Mucosa of rectum (tissue), 2 donors: ENCODE measurements at regions not wholly inside any gene's neighbourhood (a gene's known extent, or its start where the extent isn't known, plus 50 kb on each side); places are given as distances from the start of the nearest gene placed in this dataset.
"Not testable (repeated sequence)": the region's sequence is repeated elsewhere in the genome, so short reads cannot be mapped to it uniquely, and the experiment has no call there.

ENCODE experiments used
- H3K27ac ChIP-seq, 2 donors: one replicate each; pipeline ENCODE4 v1.7.0; 2013; ENCODE audit warnings: inconsistent platforms in 2 of 2, low read depth in 2 of 2, low read length in 2 of 2
- H3K27me3 ChIP-seq, 2 donors: one replicate each; pipeline ENCODE4 v1.7.0; 2013; ENCODE audit warnings: low read length in 2 of 2; ENCODE audit not compliant: control insufficient read depth in 2 of 2, insufficient read depth in 2 of 2
- H3K36me3 ChIP-seq, 2 donors: one replicate each; pipeline ENCODE4 v1.7.0; 2013; ENCODE audit warnings: low read length in 2 of 2; ENCODE audit not compliant: control insufficient read depth in 2 of 2, insufficient read depth in 2 of 2
- H3K4me1 ChIP-seq, 2 donors: one replicate each; pipeline ENCODE4 v1.7.0; 2013; ENCODE audit warnings: low read length in 2 of 2, mild to moderate bottlenecking in 1 of 2; ENCODE audit not compliant: control insufficient read depth in 2 of 2, insufficient read depth in 2 of 2
- H3K4me3 ChIP-seq, 2 donors: one replicate each; pipeline ENCODE4 v1.7.0; 2013; ENCODE audit warnings: low read length in 2 of 2
- H3K9ac ChIP-seq, 2 donors: one replicate each; pipeline ENCODE4 v1.7.0; 2013; ENCODE audit warnings: low read length in 2 of 2, low read depth in 1 of 2, mild to moderate bottlenecking in 1 of 2
- H3K9me3 ChIP-seq, 2 donors: one replicate each; pipeline ENCODE4 v1.7.0; 2013; ENCODE audit warnings: low read length in 2 of 2; ENCODE audit not compliant: control insufficient read depth in 2 of 2
- donor health status: healthy.
- donor health status: Normal muscosa, but diverticular disease.

- H3K27ac ChIP-seq, H3K4me1 ChIP-seq, H3K4me3 ChIP-seq, H3K9ac ChIP-seq, H3K9me3 ChIP-seq, H3K36me3 ChIP-seq, H3K27me3 ChIP-seq: not testable (repeated sequence)
Measured at GRCh38 chr2:19089476-19089875, 268.9 kb downstream of the OSR1 start.

GRCh38 chr2:19086231-19086651 lies 272.2 kb downstream of the OSR1 start:
- Histone ChIP-seq H3K27me3 (no peaks in the 10 kb centered on the region), H3K36me3 (no peaks in the 10 kb centered on the region), H3K27ac (no peak overlapping the region), H3K4me1 (no peaks in the 10 kb centered on the region), H3K9me3 (no peaks in the 10 kb centered on the region), H3K9ac (no peak overlapping the region), H3K4me3 (no peak overlapping the region)

- Histone ChIP-seq H3K9ac (no peak overlapping the region), H3K9me3 (no peaks in the 10 kb centered on the region), H3K4me3 (no peak overlapping the region), H3K4me1 (no peaks in the 10 kb centered on the region), H3K36me3 (no peaks in the 10 kb centered on the region), H3K27ac (no peak overlapping the region), H3K27me3 (no peaks in the 10 kb centered on the region)
Measured at GRCh38 chr2:19078709-19079108, 279.7 kb downstream of the OSR1 start.

GRCh38 chr2:19073522-19073921 lies 284.9 kb downstream of the OSR1 start:
- no peaks in the 10 kb centered on the region for H3K9me3 ChIP-seq
- H3K27ac ChIP-seq: no peak overlapping the region
- no peak overlapping the region for H3K4me3 ChIP-seq
- no peaks in the 10 kb centered on the region for H3K4me1 ChIP-seq
- no peaks in the 10 kb centered on the region for H3K36me3 ChIP-seq
- no peaks in the 10 kb centered on the region for H3K27me3 ChIP-seq
- no peak overlapping the region for H3K9ac ChIP-seq

GRCh38 chr2:19072161-19072560 lies 286.3 kb downstream of the OSR1 start:
- Histone ChIP-seq H3K9ac (no peak overlapping the region), H3K36me3 (no peaks in the 10 kb centered on the region), H3K4me3 (no peak overlapping the region), H3K4me1 (no peaks in the 10 kb centered on the region), H3K27me3 (no peaks in the 10 kb centered on the region), H3K9me3 (no peaks in the 10 kb centered on the region), H3K27ac (no peak overlapping the region)

GRCh38 chr2:19070886-19071285 lies 287.5 kb downstream of the OSR1 start:
- Histone ChIP-seq H3K4me3 (no peak overlapping the region), H3K9me3 (no peaks in the 10 kb centered on the region), H3K4me1 (no peaks in the 10 kb centered on the region), H3K9ac (no peak overlapping the region), H3K36me3 (no peaks in the 10 kb centered on the region), H3K27me3 (no peaks in the 10 kb centered on the region), H3K27ac (no peak overlapping the region)

- no peaks in the 10 kb centered on the region for H3K9me3 ChIP-seq
- no peak overlapping the region for H3K27ac ChIP-seq
Measured at GRCh38 chr2:19068206-19068605, 290.2 kb downstream of the OSR1 start.

GRCh38 chr2:19062370-19062769 lies 296.1 kb downstream of the OSR1 start:
- H3K36me3 ChIP-seq: no peaks in the 10 kb centered on the region
- H3K4me1 ChIP-seq: no peaks in the 10 kb centered on the region
- no peaks in the 10 kb centered on the region for H3K27me3 ChIP-seq
- H3K9me3 ChIP-seq: no peaks in the 10 kb centered on the region
- H3K9ac ChIP-seq: no peak overlapping the region
- H3K4me3 ChIP-seq: no peak overlapping the region
- H3K27ac ChIP-seq: no peak overlapping the region

More at GRCh38 chr2:19068206-19068605, 290.2 kb downstream of the OSR1 start:
- no peaks in the 10 kb centered on the region for H3K4me1 ChIP-seq
- no peak overlapping the region for H3K9ac ChIP-seq
- H3K27me3 ChIP-seq: no peaks in the 10 kb centered on the region
- H3K36me3 ChIP-seq: no peaks in the 10 kb centered on the region
- no peak overlapping the region for H3K4me3 ChIP-seq

- no peaks in the 10 kb centered on the region for H3K9me3 ChIP-seq
- H3K27me3 ChIP-seq: no peaks in the 10 kb centered on the region
- H3K4me3 ChIP-seq: no peak overlapping the region
- H3K36me3 ChIP-seq: no peaks in the 10 kb centered on the region
- no peak overlapping the region for H3K9ac ChIP-seq
- H3K4me1 ChIP-seq: no peaks in the 10 kb centered on the region
- H3K27ac ChIP-seq: no peak overlapping the region
Measured at GRCh38 chr2:19059076-19059475, 299.3 kb downstream of the OSR1 start.

GRCh38 chr2:19051203-19051831 lies 307.1 kb downstream of the OSR1 start:
- no peaks in the 10 kb centered on the region for H3K27me3 ChIP-seq
- peaks cover 0 to 3% of the 10 kb centered on the region in 2 donors for H3K4me1 ChIP-seq
- H3K9me3 ChIP-seq: no peaks in the 10 kb centered on the region
- no peak overlapping the region for H3K9ac ChIP-seq
- H3K27ac ChIP-seq: no peak overlapping the region
- H3K4me3 ChIP-seq: no peak overlapping the region
- no peaks in the 10 kb centered on the region for H3K36me3 ChIP-seq

GRCh38 chr2:19050354-19050753 lies 308.1 kb downstream of the OSR1 start:
- H3K4me3 ChIP-seq: no peak overlapping the region
- H3K9me3 ChIP-seq: no peaks in the 10 kb centered on the region
- no peaks in the 10 kb centered on the region for H3K27me3 ChIP-seq
- no peaks in the 10 kb centered on the region for H3K36me3 ChIP-seq
- no peak overlapping the region for H3K27ac ChIP-seq
- H3K9ac ChIP-seq: no peak overlapping the region
- H3K4me1 ChIP-seq: peaks cover 0 to 3% of the 10 kb centered on the region in 2 donors
